Neural cell (in vitro differentiated cells): ENCODE measurements at regions not wholly inside any gene's neighbourhood (a gene's known extent, or its start where the extent isn't known, plus 50 kb on each side); places are given as distances from the start of the nearest gene placed in this dataset.

Experiments used
- H2AFZ ChIP-seq: fragments of 200-600, 300-800 bp; sonication (generic), shearing (Covaris generic); 2 replicates; pipeline ENCODE4 v1.6.0; 2014; ENCODE audit warnings: low read depth, mild to moderate bottlenecking, antibody characterized with exemption, low read length, moderate library complexity
- H3F3A ChIP-seq: fragments of 200-600 bp; shearing (Covaris generic); 2 replicates; pipeline ENCODE4 v1.6.1; 2016; ENCODE audit warnings: mild to moderate bottlenecking, moderate library complexity, mixed read lengths, antibody characterized with exemption, low read length; ENCODE audit not compliant: insufficient read depth, poor library complexity, severe bottlenecking
- H3K27ac ChIP-seq: fragments of 200-600, 300-800 bp; sonication (generic), shearing (Covaris generic); 2 replicates; pipeline ENCODE4 v1.5.1; 2014; ENCODE audit warnings: mild to moderate bottlenecking, low read length, moderate library complexity
- H3K27me3 ChIP-seq: fragments of 300-800, 200-600 bp; sonication (generic), shearing (Covaris generic); 2 replicates; pipeline ENCODE4 v1.6.0; 2014; ENCODE audit warnings: mild to moderate bottlenecking, low read depth, low read length, moderate library complexity; ENCODE audit not compliant: insufficient read depth
- H3K36me3 ChIP-seq: fragments of 300-800, 200-600 bp; sonication (generic), shearing (Covaris generic); 2 replicates; pipeline ENCODE4 v1.5.1; 2014; ENCODE audit warnings: mild to moderate bottlenecking, antibody characterized with exemption, low read length, moderate library complexity; ENCODE audit not compliant: insufficient read depth
- H3K4me2 ChIP-seq: fragments of 300-800, 200-600 bp; sonication (generic), shearing (Covaris generic); 2 replicates; pipeline ENCODE4 v1.6.0; 2014; ENCODE audit warnings: mild to moderate bottlenecking, low read length
- H3K4me3 ChIP-seq: fragments of 300-800, 200-600 bp; sonication (generic), shearing (Covaris generic); 2 replicates; pipeline ENCODE4 v1.5.1; 2014; ENCODE audit warnings: mild to moderate bottlenecking, low read length, moderate library complexity
- H3K79me2 ChIP-seq: fragments of 200-600 bp; shearing (Covaris generic); replicated peaks from 2 replicates; pipeline ENCODE4 v1.6.0; 2014; ENCODE audit warnings: mild to moderate bottlenecking, low read length, moderate library complexity; ENCODE audit not compliant: insufficient read depth
- H3K9ac ChIP-seq: fragments of 300-800, 200-600 bp; sonication (generic), shearing (Covaris generic); 2 replicates; pipeline ENCODE4 v1.6.1; 2016; ENCODE audit warnings: mild to moderate bottlenecking, low read length, mixed read lengths
- H3K9me2 ChIP-seq: fragments of 200-600 bp; shearing (Covaris generic); 2 replicates; pipeline ENCODE4 v1.6.1; 2016; ENCODE audit warnings: mild to moderate bottlenecking, low read length, mixed read lengths; ENCODE audit not compliant: insufficient read depth
- H3K9me3 ChIP-seq: fragments of 200-600, 300-800 bp; sonication (generic), shearing (Covaris generic); 2 replicates; pipeline ENCODE4 v1.6.1; 2016; ENCODE audit warnings: mild to moderate bottlenecking, mixed run types, low read length, moderate library complexity, mixed read lengths
- H4K20me1 ChIP-seq: fragments of 200-600 bp; shearing (Covaris generic); 2 replicates; pipeline ENCODE4 v1.6.1; 2016; ENCODE audit warnings: mild to moderate bottlenecking, mixed run types; ENCODE audit not compliant: insufficient read depth
- CTCF ChIP-seq: fragments of 450-650 bp; IDR thresholded peaks from 2 replicates; pipeline ENCODE4 v1.5.1; 2014; ENCODE audit warnings: antibody characterized with exemption, mild to moderate bottlenecking, moderate library complexity; ENCODE audit not compliant: poor library complexity, severe bottlenecking
- EP300 ChIP-seq: fragments of 450-650 bp; conservative IDR thresholded peaks from 2 replicates; pipeline ENCODE4 v1.6.1; 2014; ENCODE audit warnings: antibody characterized with exemption, mild to moderate bottlenecking, moderate library complexity; ENCODE audit not compliant: poor library complexity, severe bottlenecking
- EZH2 ChIP-seq: fragments of 200-600, 300-800 bp; shearing (Covaris generic), sonication (generic); IDR thresholded peaks from 2 replicates; pipeline ENCODE4 v1.6.1; 2014; ENCODE audit warnings: antibody characterized with exemption, low read length, borderline replicate concordance, mild to moderate bottlenecking; ENCODE audit not compliant: insufficient read depth, poor library complexity, severe bottlenecking
- MXI1 ChIP-seq: fragments of 450-650 bp; conservative IDR thresholded peaks from 2 replicates; pipeline ENCODE4 v1.6.1; 2014; ENCODE audit warnings: antibody characterized with exemption, mild to moderate bottlenecking; ENCODE audit not compliant: poor library complexity, severe bottlenecking
- POLR2AphosphoS5 ChIP-seq: IDR thresholded peaks from 2 replicates; pipeline ENCODE4 v1.6.1; 2012
- RAD21 ChIP-seq: fragments of 450-650 bp; conservative IDR thresholded peaks from 2 replicates; pipeline ENCODE4 v1.6.1; 2014; ENCODE audit warnings: antibody characterized with exemption, mild to moderate bottlenecking, moderate library complexity
- REST ChIP-seq: IDR thresholded peaks from 2 replicates; pipeline ENCODE4 v1.6.1; 2012; ENCODE audit warnings: borderline replicate concordance
- SMC3 ChIP-seq: fragments of 450-650 bp; conservative IDR thresholded peaks from 2 replicates; pipeline ENCODE4 v1.6.1; 2014; ENCODE audit warnings: antibody characterized with exemption, mild to moderate bottlenecking, moderate library complexity; ENCODE audit not compliant: poor library complexity
- TAF1 ChIP-seq: IDR thresholded peaks from 2 replicates; pipeline ENCODE4 v1.6.1; 2012; ENCODE audit warnings: low read depth

- Histone ChIP-seq H2AFZ (no peak overlapping the region), H3K9me2 (no peaks in the 10 kb centered on the region), H3K27me3 (no peaks in the 10 kb centered on the region), H3K27ac (no peak overlapping the region), H4K20me1 (no peaks in the 10 kb centered on the region), H3K36me3 (no peaks in the 10 kb centered on the region), H3F3A (no peaks in the 10 kb centered on the region), H3K9ac (no peak overlapping the region), H3K9me3 (peaks cover 5% of the 10 kb centered on the region), H3K79me2 (no peaks in the 10 kb centered on the region), H3K4me2 (no peak overlapping the region), H3K4me3 (no peak overlapping the region)
- TF ChIP-seq POLR2AphosphoS5 (no peak), MXI1 (no peak), REST (no peak)
Measured at GRCh38 chr1:57968321-57968720, 544.5 kb upstream of the DAB1 start.

- Histone ChIP-seq H3K27ac (no peak overlapping the region), H3K9ac (no peak overlapping the region), H3K27me3 (no peaks in the 10 kb centered on the region), H2AFZ (no peak overlapping the region), H3K9me2 (no peaks in the 10 kb centered on the region), H3K9me3 (no peaks in the 10 kb centered on the region), H3K4me2 (no peak overlapping the region), H3K4me3 (no peak overlapping the region), H3K36me3 (no peaks in the 10 kb centered on the region), H3K79me2 (no peaks in the 10 kb centered on the region), H4K20me1 (no peaks in the 10 kb centered on the region), H3F3A (no peaks in the 10 kb centered on the region)
- no peak for TF ChIP-seq MXI1
- no peak for TF ChIP-seq EP300
- TF ChIP-seq TAF1 = no peak
- TF ChIP-seq RAD21 = no peak
- TF ChIP-seq CTCF = no peak
- no peak for TF ChIP-seq POLR2AphosphoS5
- TF ChIP-seq EZH2 = no peak
- TF ChIP-seq REST = no peak
- TF ChIP-seq SMC3 = no peak
Measured at GRCh38 chr1:57966751-57967406, 543.0 kb upstream of the DAB1 start.
